ENCODE measurements at regions not wholly inside any gene's neighbourhood (a gene's known extent, or its start where the extent isn't known, plus 50 kb on each side); places are given as distances from the start of the nearest gene placed in this dataset.

GRCh38 chr2:157991932-157992331 lies 109.7 kb upstream of the UPP2 start:
- DNase-seq (ENCODE audit: low read depth in 1 of 2, low spot score in 1 of 2) = no peak
- Histone ChIP-seq H3K36me3 (no peaks in the 10 kb centered on the region), H3K27me3 (no peaks in the 10 kb centered on the region), H3K27ac (no peak overlapping the region), H3K4me3 (no peak overlapping the region), H3K4me1 (ENCODE audit: low read depth) (no peaks in the 10 kb centered on the region), H3K9me3 (ENCODE audit: low read depth) (no peaks in the 10 kb centered on the region)
- no peak for TF ChIP-seq CTCF (IDR thresholded peaks at IDR 0.05; ENCODE audit: low read depth, low read length)

- no peak for DNase-seq (ENCODE audit: low read depth in 1 of 2, low spot score in 1 of 2)
- TF ChIP-seq CTCF (IDR thresholded peaks at IDR 0.05; ENCODE audit: low read depth, low read length) = no peak
- no peaks in the 10 kb centered on the region for H3K9me3 ChIP-seq (ENCODE audit: low read depth)
- no peaks in the 10 kb centered on the region for H3K27me3 ChIP-seq
- H3K27ac ChIP-seq = no peak overlapping the region
- no peak overlapping the region for H3K4me3 ChIP-seq
- H3K4me1 ChIP-seq (ENCODE audit: low read depth) = peaks cover 6% of the 10 kb centered on the region
- no peaks in the 10 kb centered on the region for H3K36me3 ChIP-seq
These were observed 111.5 kb upstream of the UPP2 start for GRCh38 chr2:157990173-157990572.

GRCh38 chr2:157989227-157989626 lies 112.4 kb upstream of the UPP2 start:
- peaks cover 6% of the 10 kb centered on the region for H3K4me1 ChIP-seq (ENCODE audit: low read depth)
- no peaks in the 10 kb centered on the region for H3K36me3 ChIP-seq
- no peaks in the 10 kb centered on the region for H3K27me3 ChIP-seq
- TF ChIP-seq CTCF (IDR thresholded peaks at IDR 0.05; ENCODE audit: low read depth, low read length) = no peak
- no peaks in the 10 kb centered on the region for H3K9me3 ChIP-seq (ENCODE audit: low read depth)
- no peak for DNase-seq (ENCODE audit: low read depth in 1 of 2, low spot score in 1 of 2)
- H3K27ac ChIP-seq = no peak overlapping the region
- no peak overlapping the region for H3K4me3 ChIP-seq

- H3K27ac ChIP-seq = no peak overlapping the region
- H3K4me1 ChIP-seq (ENCODE audit: low read depth) = peaks cover 6% of the 10 kb centered on the region
- H3K9me3 ChIP-seq (ENCODE audit: low read depth) = no peaks in the 10 kb centered on the region
- H3K27me3 ChIP-seq = no peaks in the 10 kb centered on the region
- no peak for TF ChIP-seq CTCF (IDR thresholded peaks at IDR 0.05; ENCODE audit: low read depth, low read length)
- no peak overlapping the region for H3K4me3 ChIP-seq
- no peak for DNase-seq (ENCODE audit: low read depth in 1 of 2, low spot score in 1 of 2)
- H3K36me3 ChIP-seq = no peaks in the 10 kb centered on the region
These were observed 110.6 kb upstream of the ACVR1 start for GRCh38 chr2:157986761-157987160.

- no peak for DNase-seq (ENCODE audit: low read depth in 1 of 2, low spot score in 1 of 2)
- no peak for TF ChIP-seq CTCF (IDR thresholded peaks at IDR 0.05; ENCODE audit: low read depth, low read length)
- no peaks in the 10 kb centered on the region for H3K36me3 ChIP-seq
- no peaks in the 10 kb centered on the region for H3K27me3 ChIP-seq
- H3K27ac ChIP-seq = no peak overlapping the region
- H3K9me3 ChIP-seq (ENCODE audit: low read depth) = no peaks in the 10 kb centered on the region
- peaks cover 6% of the 10 kb centered on the region for H3K4me1 ChIP-seq (ENCODE audit: low read depth)
- no peak overlapping the region for H3K4me3 ChIP-seq
These were observed 108.7 kb upstream of the ACVR1 start for GRCh38 chr2:157984866-157985265.

- no peak for DNase-seq (ENCODE audit: low read depth in 1 of 2, low spot score in 1 of 2)
- H3K27ac ChIP-seq = no peak overlapping the region
- TF ChIP-seq CTCF (IDR thresholded peaks at IDR 0.05; ENCODE audit: low read depth, low read length) = no peak
- no peaks in the 10 kb centered on the region for H3K9me3 ChIP-seq (ENCODE audit: low read depth)
- H3K4me3 ChIP-seq = no peak overlapping the region
- no peaks in the 10 kb centered on the region for H3K27me3 ChIP-seq
- no peaks in the 10 kb centered on the region for H3K4me1 ChIP-seq (ENCODE audit: low read depth)
- no peaks in the 10 kb centered on the region for H3K36me3 ChIP-seq
These were observed 103.9 kb upstream of the ACVR1 start for GRCh38 chr2:157980020-157980419.

Data from cardiac muscle cell (in vitro differentiated cells and primary cell).